Sigmoid colon (tissue), 4 donors: ENCODE measurements at regions not wholly inside any gene's neighbourhood (a gene's known extent, or its start where the extent isn't known, plus 50 kb on each side); places are given as distances from the start of the nearest gene placed in this dataset.

Experiments
- CTCF ChIP-seq, 4 experiments: fragments of 450-650 bp in 3 of 4; fragments of 200-600 bp in 1 of 4; IDR thresholded peaks; one replicate each; pipeline ENCODE4 v1.5.1; 2016 to 2019; ENCODE audit warnings: antibody characterized with exemption in 4 of 4, mild to moderate bottlenecking in 3 of 4, moderate library complexity in 2 of 4
- EP300 ChIP-seq, 4 donors: sonication (generic); formaldehyde crosslinking; IDR thresholded peaks; one replicate each; pipeline ENCODE4 v1.6.1; 2017; ENCODE audit warnings: antibody characterized with exemption in 4 of 4
- POLR2A ChIP-seq, 2 donors: fragments of 450-650 bp; IDR thresholded peaks; one replicate each; pipeline ENCODE4 v1.6.1; 2016; ENCODE audit warnings: antibody characterized with exemption in 2 of 2, mild to moderate bottlenecking in 2 of 2, moderate library complexity in 2 of 2

GRCh38 chr11:24357620-24358410 is 139.0 kb upstream of the LUZP2 start:
- TF ChIP-seq CTCF (IDR thresholded peaks at IDR 0.05) (no peak), POLR2A (IDR thresholded peaks at IDR 0.05) (no peak), EP300 (IDR thresholded peaks at IDR 0.05) (no peak)
